Stimulated activated CD8-positive, alpha-beta memory T cell treated with anti-CD3 and anti-CD28 coated beads, Interleukin-15, amount 100 ng/mL, for 4 hours (primary cell): ENCODE measurements at regions not wholly inside any gene's neighbourhood (a gene's known extent, or its start where the extent isn't known, plus 50 kb on each side); places are given as distances from the start of the nearest gene placed in this dataset.

Experiments used
- DNase-seq, 2 donors: peaks; one replicate each; pipeline ENCODE4 v3.0.0-alpha.2; 2020; ENCODE audit warnings: low read depth in 2 of 2

GRCh38 chr9:89963280-89963679 lies 358.5 kb downstream of the GADD45G start:
- DNase-seq = no peak

- no peak for DNase-seq
Measured at GRCh38 chr9:89967527-89967926, 362.7 kb downstream of the GADD45G start.

- no peak for DNase-seq
Measured at GRCh38 chr9:89969156-89969675, 364.4 kb downstream of the GADD45G start.

- DNase-seq = no peak
Measured at GRCh38 chr9:89969881-89970639, 365.2 kb downstream of the GADD45G start.

GRCh38 chr9:89970701-89971100 lies 365.9 kb downstream of the GADD45G start:
- no peak for DNase-seq

- no peak for DNase-seq
Measured at GRCh38 chr9:89972535-89972934, 367.7 kb downstream of the GADD45G start.

- no peak for DNase-seq
Measured at GRCh38 chr9:89974582-89974981, 369.8 kb downstream of the GADD45G start.

- no peak for DNase-seq
Measured at GRCh38 chr9:89975024-89975423, 370.2 kb downstream of the GADD45G start.

GRCh38 chr9:89975630-89976029 lies 370.8 kb downstream of the GADD45G start:
- DNase-seq = no peak

- DNase-seq = no peak
Measured at GRCh38 chr9:89978185-89978584, 373.4 kb downstream of the GADD45G start.

GRCh38 chr9:89980600-89980999 lies 375.8 kb downstream of the GADD45G start:
- no peak for DNase-seq

GRCh38 chr9:89982016-89982415 lies 377.2 kb downstream of the GADD45G start:
- DNase-seq = no peak

GRCh38 chr9:89983411-89983810 lies 378.6 kb downstream of the GADD45G start:
- DNase-seq = no peak

- DNase-seq = no peak
Measured at GRCh38 chr9:89984214-89984613, 379.4 kb downstream of the GADD45G start.

GRCh38 chr9:89985068-89985467 lies 380.3 kb downstream of the GADD45G start:
- no peak for DNase-seq

- no peak for DNase-seq
Measured at GRCh38 chr9:89986190-89986589, 381.4 kb downstream of the GADD45G start.

GRCh38 chr9:89988458-89988857 lies 383.6 kb downstream of the GADD45G start:
- no peak for DNase-seq

GRCh38 chr9:89991204-89991790 lies 386.5 kb downstream of the GADD45G start:
- DNase-seq = no peak

GRCh38 chr9:89992326-89993198 lies 387.8 kb downstream of the GADD45G start:
- no peak for DNase-seq

- DNase-seq = no peak
Measured at GRCh38 chr9:89993678-89994630, 389.1 kb downstream of the GADD45G start.

GRCh38 chr9:89994988-89995613 lies 390.3 kb downstream of the GADD45G start:
- DNase-seq = no peak
